Naive thymus-derived CD4-positive, alpha-beta T cell (primary cell): ENCODE measurements at regions not wholly inside any gene's neighbourhood (a gene's known extent, or its start where the extent isn't known, plus 50 kb on each side); places are given as distances from the start of the nearest gene placed in this dataset.
"Not testable (repeated sequence)": the region's sequence is repeated elsewhere in the genome, so short reads cannot be mapped to it uniquely, and the experiment has no call there.

Source experiments
- ATAC-seq: fragments of 150-1000 bp; cut with Tn5 transposase; 2 replicates; pipeline ENCODE4 v1.10.0; 2021; ENCODE audit warnings: mild to moderate bottlenecking, moderate library complexity
- CTCF ChIA-PET: fragments of 350-600 bp; sonication (Branson Sonifier 250); formaldehyde crosslinking; loops from one replicate; lab custom pipeline; 2021; ENCODE audit warnings: antibody characterized with exemption; lab: Charles Lee
- POLR2A ChIA-PET: fragments of 350-600 bp; sonication (Branson Sonifier 250); formaldehyde crosslinking; loops from one replicate; lab custom pipeline; 2021; ENCODE audit warnings: antibody characterized with exemption, inconsistent platforms; lab: Charles Lee
- DNase-seq, 9 donors: peaks; one replicate each; pipeline versions ENCODE4 v3.0.0 to v3.0.0-alpha.2; 2020 to 2022; ENCODE audit warnings: mixed read lengths in 1 of 9
- H3K27ac ChIP-seq: one replicate; pipeline ENCODE4 v1.7.0; 2013; ENCODE audit warnings: mild to moderate bottlenecking, low read depth, low read length, moderate library complexity
- H3K27me3 ChIP-seq, 2 donors: one replicate each; pipeline ENCODE4 v1.7.0; 2013; ENCODE audit warnings: low read length in 2 of 2, mild to moderate bottlenecking in 2 of 2, moderate library complexity in 2 of 2; ENCODE audit not compliant: control insufficient read depth in 2 of 2, insufficient read depth in 2 of 2
- H3K36me3 ChIP-seq, 3 experiments: 1 replicate in 2 of 3; 2 replicates in 1 of 3; pipeline ENCODE4 v1.7.0; 2013; ENCODE audit warnings: low read length in 3 of 3, mild to moderate bottlenecking in 3 of 3, moderate library complexity in 1 of 3; ENCODE audit not compliant: insufficient read depth in 3 of 3, control insufficient read depth in 2 of 3
- H3K4me1 ChIP-seq, 2 donors: one replicate each; pipeline ENCODE4 v1.7.0; 2013; ENCODE audit warnings: low read length in 2 of 2, mild to moderate bottlenecking in 2 of 2, moderate library complexity in 1 of 2; ENCODE audit not compliant: control insufficient read depth in 2 of 2, insufficient read depth in 2 of 2
- H3K4me3 ChIP-seq: 2 replicates; pipeline ENCODE4 v1.7.0; 2013; ENCODE audit warnings: mild to moderate bottlenecking, low read length
- H3K9me3 ChIP-seq, 3 experiments: 1 replicate in 2 of 3; 2 replicates in 1 of 3; pipeline ENCODE4 v1.7.0; 2013; ENCODE audit warnings: low read length in 3 of 3; ENCODE audit not compliant: control insufficient read depth in 2 of 3
- H3K27ac Mint-ChIP-seq, 9 donors: one replicate each; pipeline ENCODE4 v1.8.0; 2020 to 2022; ENCODE audit warnings: mixed read lengths in 9 of 9, mild to moderate bottlenecking in 8 of 9, moderate library complexity in 5 of 9, inconsistent platforms in 2 of 9
- H3K27me3 Mint-ChIP-seq, 5 donors: one replicate each; pipeline ENCODE4 v1.8.0; 2021 to 2022; ENCODE audit warnings: mixed read lengths in 5 of 5, mild to moderate bottlenecking in 1 of 5
- H3K36me3 Mint-ChIP-seq, 5 donors: one replicate each; pipeline ENCODE4 v1.8.0; 2020 to 2022; ENCODE audit warnings: mixed read lengths in 5 of 5, mild to moderate bottlenecking in 3 of 5, inconsistent platforms in 1 of 5
- H3K4me1 Mint-ChIP-seq, 7 donors: one replicate each; pipeline ENCODE4 v1.8.0; 2020 to 2022; ENCODE audit warnings: mixed read lengths in 7 of 7, mild to moderate bottlenecking in 3 of 7, inconsistent platforms in 1 of 7
- H3K4me3 Mint-ChIP-seq, 10 donors: one replicate each; pipeline ENCODE4 v1.8.0; 2020 to 2022; ENCODE audit warnings: mild to moderate bottlenecking in 10 of 10, mixed read lengths in 10 of 10, moderate library complexity in 6 of 10, inconsistent platforms in 2 of 10
- H3K9me3 Mint-ChIP-seq, 11 donors: one replicate each; pipeline ENCODE4 v1.8.0; 2020 to 2022; ENCODE audit warnings: mixed read lengths in 11 of 11, mild to moderate bottlenecking in 4 of 11, inconsistent platforms in 1 of 11, moderate library complexity in 1 of 11
- intact Hi-C, 2 donors: fragments of 100-400 bp; cut with micrococcal nuclease; formaldehyde crosslinking; loops; one replicate each; pipeline ENCODE4 v1.15.1; 2023

DNA sequence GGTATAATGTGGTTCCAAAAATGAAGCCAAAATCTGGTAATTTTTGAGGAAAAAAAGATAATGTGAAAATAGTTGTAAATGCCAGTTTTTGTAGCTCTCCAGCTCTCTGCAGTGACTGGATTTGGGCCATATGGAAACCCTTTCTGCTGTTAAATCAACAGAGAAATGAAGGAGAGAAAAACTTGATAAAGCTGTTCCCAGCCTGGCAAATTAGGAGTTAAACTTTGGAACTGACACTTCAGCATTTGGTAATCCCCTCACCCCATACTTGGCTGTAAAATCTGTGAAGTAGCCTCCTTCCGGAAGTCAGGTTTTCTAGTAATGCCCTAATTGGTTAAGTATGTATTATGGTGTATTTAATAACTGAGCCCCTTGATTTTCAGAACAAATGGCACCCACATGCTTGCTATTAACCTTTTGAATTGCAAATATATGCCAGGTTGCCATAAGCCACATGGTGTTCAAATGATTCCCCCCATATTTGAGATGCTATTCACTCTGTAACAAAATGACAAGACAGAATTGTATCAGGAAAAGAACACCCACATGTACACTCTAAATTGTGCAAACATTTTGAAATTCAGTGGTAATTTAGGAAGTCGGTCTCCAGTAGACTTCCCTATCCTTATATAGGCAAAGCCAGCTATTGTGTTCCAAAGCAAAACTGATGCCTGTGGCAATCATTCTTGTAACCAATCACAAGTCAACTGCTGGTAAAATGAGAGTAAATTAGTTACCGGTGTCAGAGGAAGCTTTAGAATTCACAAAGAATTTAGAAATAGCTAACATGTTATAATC lies 96.3 kb upstream of the ADAMTS3 start:
- no peaks in the 10 kb centered on the region for H3K4me1 Mint-ChIP-seq
- no peak overlapping the region for H3K4me3 ChIP-seq
- no peaks in the 10 kb centered on the region for H3K4me1 ChIP-seq
- no peak overlapping the region for H3K4me3 Mint-ChIP-seq
- intact Hi-C loops: no loop called here
- H3K36me3 ChIP-seq: no peaks in the 10 kb centered on the region
- H3K9me3 ChIP-seq: no peaks in the 10 kb centered on the region
- ChIA-PET POLR2A (no interaction called here), CTCF (no interaction called here)
- peaks cover 0 to 4% (median 0%) of the 10 kb centered on the region in 11 donors for H3K9me3 Mint-ChIP-seq
- DNase-seq (no peak), ATAC-seq (no peak)
- H3K27me3 Mint-ChIP-seq: peaks cover 0 to 10% (median 5%) of the 10 kb centered on the region in 5 donors
- H3K27ac ChIP-seq: no peak overlapping the region
- no peaks in the 10 kb centered on the region for H3K36me3 Mint-ChIP-seq
- no peak overlapping the region for H3K27ac Mint-ChIP-seq
- no peaks in the 10 kb centered on the region for H3K27me3 ChIP-seq

DNA sequence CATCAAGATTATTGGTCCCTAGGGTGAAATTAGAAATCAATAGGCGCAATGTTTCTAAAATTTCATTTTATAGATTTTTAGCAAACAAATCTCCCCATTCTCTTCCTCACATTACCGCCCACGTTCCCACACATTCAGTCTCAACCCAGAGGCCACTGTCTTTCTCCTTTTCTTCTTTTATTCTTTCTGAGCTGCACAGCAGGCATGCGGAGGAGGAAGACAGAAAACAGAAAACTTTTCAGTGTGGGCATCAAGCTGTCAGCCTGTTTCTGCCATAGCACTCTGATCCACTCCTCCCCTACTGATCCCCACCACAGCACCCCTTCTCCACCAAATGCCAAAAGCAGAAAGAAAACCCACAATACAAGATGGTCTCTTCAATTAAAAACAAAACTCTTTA lies 94.8 kb upstream of the ADAMTS3 start:
- no peak for ATAC-seq
- Histone ChIP-seq H3K4me3 (no peak overlapping the region), H3K27me3 (no peaks in the 10 kb centered on the region), H3K9me3 (no peaks in the 10 kb centered on the region), H3K4me1 (no peaks in the 10 kb centered on the region), H3K36me3 (no peaks in the 10 kb centered on the region), H3K27ac (no peak overlapping the region)
- DNase-seq: no peak
- intact Hi-C loops: no loop called here
- ChIA-PET CTCF (no interaction called here), POLR2A (no interaction called here)
- Mint-ChIP-seq H3K36me3 (no peaks in the 10 kb centered on the region), H3K4me3 (no peak overlapping the region), H3K27ac (no peak overlapping the region), H3K27me3 (peaks cover 0 to 10% (median 5%) of the 10 kb centered on the region in 5 donors), H3K4me1 (peaks cover 0 to 3% (median 0%) of the 10 kb centered on the region in 7 donors), H3K9me3 (peaks cover 0 to 4% (median 0%) of the 10 kb centered on the region in 11 donors)

GRCh38 chr4:72661830-72662229 lies 92.8 kb upstream of the ADAMTS3 start:
- intact Hi-C loops: no loop called here
- no peak overlapping the region for H3K27ac Mint-ChIP-seq
- H3K9me3 Mint-ChIP-seq: no peaks in the 10 kb centered on the region
- Histone ChIP-seq H3K27ac (no peak overlapping the region), H3K4me1 (no peaks in the 10 kb centered on the region), H3K4me3 (no peak overlapping the region), H3K27me3 (no peaks in the 10 kb centered on the region), H3K9me3 (no peaks in the 10 kb centered on the region), H3K36me3 (no peaks in the 10 kb centered on the region)
- H3K4me3 Mint-ChIP-seq: no peak overlapping the region
- ATAC-seq: no peak
- H3K36me3 Mint-ChIP-seq: no peaks in the 10 kb centered on the region
- ChIA-PET POLR2A (no interaction called here), CTCF (no interaction called here)
- peaks cover 0 to 10% (median 5%) of the 10 kb centered on the region in 5 donors for H3K27me3 Mint-ChIP-seq
- DNase-seq: no peak
- H3K4me1 Mint-ChIP-seq: peaks cover 0 to 3% (median 0%) of the 10 kb centered on the region in 7 donors

DNA sequence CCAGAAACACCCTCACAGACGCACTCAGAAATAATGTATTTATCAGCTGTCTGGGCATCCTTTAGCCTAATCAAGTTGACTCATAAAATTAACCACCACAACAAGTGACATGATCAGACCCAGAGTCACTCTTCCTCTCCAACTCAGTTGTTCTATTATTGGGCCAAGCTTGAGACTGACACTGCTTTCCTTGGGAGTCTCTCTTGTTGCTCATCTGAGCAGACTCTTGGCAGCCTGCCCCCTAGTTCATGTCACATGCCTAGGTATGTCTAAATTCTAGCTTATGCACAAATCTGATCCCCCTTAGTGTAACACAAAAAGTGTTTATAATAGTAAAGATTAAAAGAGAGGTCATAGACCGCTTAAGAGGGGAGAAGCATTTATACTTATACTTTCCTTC lies 72.6 kb upstream of the ADAMTS3 start:
- no peak overlapping the region for H3K4me3 Mint-ChIP-seq
- no peak overlapping the region for H3K4me3 ChIP-seq
- ATAC-seq (no peak), DNase-seq (no peak)
- peaks cover 0 to 11% (median 0%) of the 10 kb centered on the region in 5 donors for H3K27me3 Mint-ChIP-seq
- H3K27ac Mint-ChIP-seq: no peak overlapping the region
- ChIA-PET POLR2A (no interaction called here), CTCF (no interaction called here)
- no peaks in the 10 kb centered on the region for H3K27me3 ChIP-seq
- H3K4me1 Mint-ChIP-seq: no peaks in the 10 kb centered on the region
- H3K4me1 ChIP-seq: no peaks in the 10 kb centered on the region
- no peaks in the 10 kb centered on the region for H3K36me3 Mint-ChIP-seq
- peaks cover 0 to 3% (median 0%) of the 10 kb centered on the region in 11 donors for H3K9me3 Mint-ChIP-seq
- intact Hi-C loops: no loop called here
- H3K9me3 ChIP-seq: no peaks in the 10 kb centered on the region
- H3K27ac ChIP-seq: no peak overlapping the region
- H3K36me3 ChIP-seq: no peaks in the 10 kb centered on the region

- ATAC-seq, H3K4me3 Mint-ChIP-seq, H3K4me1 ChIP-seq, H3K27me3 Mint-ChIP-seq, DNase-seq, H3K27ac ChIP-seq, H3K9me3 ChIP-seq, H3K4me3 ChIP-seq, H3K36me3 Mint-ChIP-seq, POLR2A ChIA-PET, H3K4me1 Mint-ChIP-seq, H3K27me3 ChIP-seq, H3K36me3 ChIP-seq, intact Hi-C loops, H3K27ac Mint-ChIP-seq, CTCF ChIA-PET: not testable (repeated sequence)
- peaks cover 0 to 11% (median 1%) of the 10 kb centered on the region in 11 donors for H3K9me3 Mint-ChIP-seq
These were observed 67.8 kb upstream of the ADAMTS3 start for GRCh38 chr4:72636866-72637265.

- H3K4me1 ChIP-seq, ATAC-seq, intact Hi-C loops, H3K4me3 ChIP-seq, H3K27ac Mint-ChIP-seq, H3K36me3 ChIP-seq, POLR2A ChIA-PET, DNase-seq, H3K27ac ChIP-seq, H3K36me3 Mint-ChIP-seq, H3K4me1 Mint-ChIP-seq, H3K27me3 ChIP-seq, H3K27me3 Mint-ChIP-seq, H3K4me3 Mint-ChIP-seq, CTCF ChIA-PET, H3K9me3 ChIP-seq: not testable (repeated sequence)
- H3K9me3 Mint-ChIP-seq: peaks cover 0 to 11% (median 1%) of the 10 kb centered on the region in 11 donors
These were observed 66.9 kb upstream of the ADAMTS3 start for GRCh38 chr4:72635931-72636330.

- H3K36me3 Mint-ChIP-seq, H3K27ac Mint-ChIP-seq, intact Hi-C loops, DNase-seq, H3K27me3 ChIP-seq, H3K27me3 Mint-ChIP-seq, ATAC-seq, H3K36me3 ChIP-seq, H3K27ac ChIP-seq, POLR2A ChIA-PET, CTCF ChIA-PET, H3K9me3 ChIP-seq, H3K4me3 ChIP-seq, H3K4me3 Mint-ChIP-seq, H3K4me1 Mint-ChIP-seq, H3K4me1 ChIP-seq: not testable (repeated sequence)
- H3K9me3 Mint-ChIP-seq: peaks cover 0 to 11% (median 0%) of the 10 kb centered on the region in 11 donors
These were observed 63.2 kb upstream of the ADAMTS3 start for GRCh38 chr4:72632253-72632652.
